Fibroblast of lung (primary cell): ENCODE measurements at regions not wholly inside any gene's neighbourhood (a gene's known extent, or its start where the extent isn't known, plus 50 kb on each side); places are given as distances from the start of the nearest gene placed in this dataset.

Experiments
- DNase-seq, 2 donors: peaks; one replicate each; pipeline versions ENCODE4 v3.0.0 to v3.0.0-alpha.2; 2010; ENCODE audit warnings: low read depth in 2 of 2
- H2AFZ ChIP-seq: 2 replicates; pipeline ENCODE4 v1.5.1; 2012; ENCODE audit warnings: low read length, control low read depth, inconsistent platforms
- H3K27ac ChIP-seq: 2 replicates; pipeline ENCODE4 v1.5.1; 2011; ENCODE audit warnings: low read length, control low read depth; ENCODE audit not compliant: insufficient read depth
- H3K27me3 ChIP-seq: 2 replicates; pipeline ENCODE4 v1.5.1; 2011; ENCODE audit warnings: mild to moderate bottlenecking, low read length; ENCODE audit not compliant: control insufficient read depth, insufficient read depth
- H3K36me3 ChIP-seq: 2 replicates; pipeline ENCODE4 v1.5.1; 2011; ENCODE audit warnings: low read length; ENCODE audit not compliant: control insufficient read depth, insufficient read depth
- H3K4me1 ChIP-seq: 2 replicates; pipeline ENCODE4 v1.5.1; 2011; ENCODE audit warnings: low read length; ENCODE audit not compliant: control insufficient read depth, insufficient read depth; ENCODE audit errors: extremely low read depth
- H3K4me2 ChIP-seq: 2 replicates; pipeline ENCODE4 v1.5.1; 2011; ENCODE audit warnings: low read length, control low read depth; ENCODE audit not compliant: insufficient read depth; ENCODE audit errors: extremely low read depth
- H3K4me3 ChIP-seq, 4 experiments: fragments of 200-600 bp in 1 of 4; sonication (generic) in 1 of 4; replicated peaks in 1 of 4; 2 replicates each; pipeline ENCODE4 v1.5.1; 2011 to 2016; ENCODE audit warnings: low read length in 4 of 4, low read depth in 3 of 4, mild to moderate bottlenecking in 3 of 4, control low read depth in 2 of 4, inconsistent platforms in 1 of 4, mixed read lengths in 1 of 4; ENCODE audit not compliant: insufficient read depth in 1 of 4; ENCODE audit errors: control extremely low read depth in 1 of 4
- H3K79me2 ChIP-seq: 2 replicates; pipeline ENCODE4 v1.5.1; 2012; ENCODE audit warnings: mild to moderate bottlenecking, low read length, inconsistent platforms; ENCODE audit not compliant: control insufficient read depth, insufficient read depth
- H3K9ac ChIP-seq: 2 replicates; pipeline ENCODE4 v1.5.1; 2011; ENCODE audit warnings: mild to moderate bottlenecking, low read length, control low read depth; ENCODE audit not compliant: insufficient read depth
- H3K9me3 ChIP-seq: 2 replicates; pipeline ENCODE4 v1.5.1; 2012; ENCODE audit warnings: low read depth, low read length; ENCODE audit not compliant: control insufficient read depth, insufficient read depth
- H4K20me1 ChIP-seq: 2 replicates; pipeline ENCODE4 v1.5.1; 2011; ENCODE audit warnings: low read length; ENCODE audit not compliant: control insufficient read depth, insufficient read depth; ENCODE audit errors: extremely low read depth
- EZH2 ChIP-seq: IDR thresholded peaks from 2 replicates; pipeline ENCODE4 v1.5.1; 2012; ENCODE audit warnings: low read length, control low read depth, mild to moderate bottlenecking; ENCODE audit errors: missing control alignments
- TF ChIP-seq, protein P1 (sequence below), 2 donors: IDR thresholded peaks in 1 of 2; conservative IDR thresholded peaks in 1 of 2; 1 replicate in 1 of 2; 2 replicates in 1 of 2; pipeline ENCODE4 v1.5.1; 2011 to 2012; ENCODE audit warnings: low read length in 2 of 2, control low read depth in 1 of 2, inconsistent platforms in 1 of 2, low read depth in 1 of 2, mild to moderate bottlenecking in 1 of 2

DNA sequence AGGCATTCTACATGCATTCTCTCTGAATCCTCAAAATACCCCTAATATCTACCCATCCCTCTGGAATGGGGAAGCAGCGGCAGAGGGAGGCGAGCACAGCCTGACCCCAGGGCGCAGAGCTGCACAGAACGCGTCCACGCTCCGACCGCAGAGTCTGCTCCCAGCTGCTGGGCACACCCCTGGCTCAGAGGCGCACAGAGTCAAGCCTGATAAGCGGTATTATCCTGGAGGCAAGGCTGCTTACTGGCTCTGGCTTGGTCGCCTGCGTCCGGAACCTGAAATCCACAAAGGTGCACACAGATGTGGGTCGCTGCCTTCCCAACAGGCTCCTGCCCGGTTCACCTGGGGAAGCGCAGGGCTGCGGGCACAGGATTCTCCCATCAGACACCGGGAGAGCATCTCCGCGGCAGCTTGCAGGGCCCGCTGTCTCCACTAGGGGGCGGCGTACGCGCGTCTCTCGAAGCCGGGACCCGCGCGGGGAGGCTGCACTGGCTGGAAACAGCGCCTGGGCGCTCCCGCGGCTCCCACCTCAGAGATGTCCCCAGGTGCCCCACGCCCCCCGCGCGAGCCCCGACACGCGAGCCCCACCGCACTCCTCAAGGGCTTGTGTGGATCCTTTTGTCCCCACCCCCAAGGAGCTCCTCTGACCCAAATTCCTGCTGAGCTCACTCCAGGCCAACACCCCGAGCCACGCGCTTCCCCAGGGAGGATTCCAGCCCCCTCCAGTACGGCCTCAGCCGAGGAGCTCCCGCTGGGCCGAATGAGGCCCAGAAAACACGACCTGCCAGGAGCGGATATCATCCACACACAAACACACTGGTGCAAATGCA lies 120.1 kb upstream of the FZD10 start:
- Histone ChIP-seq H3K4me1 (no peaks in the 10 kb centered on the region), H2AFZ (no peak overlapping the region), H3K27me3 (no peaks in the 10 kb centered on the region), H3K36me3 (no peaks in the 10 kb centered on the region), H3K9ac (no peak overlapping the region), H3K9me3 (peaks cover 1% of the 10 kb centered on the region), H3K27ac (no peak overlapping the region), H3K79me2 (no peaks in the 10 kb centered on the region), H3K4me2 (no peak overlapping the region), H4K20me1 (no peaks in the 10 kb centered on the region), H3K4me3 (no peak overlapping the region)
- no peak for TF ChIP-seq EZH2
- TF ChIP-seq, protein P1, sequence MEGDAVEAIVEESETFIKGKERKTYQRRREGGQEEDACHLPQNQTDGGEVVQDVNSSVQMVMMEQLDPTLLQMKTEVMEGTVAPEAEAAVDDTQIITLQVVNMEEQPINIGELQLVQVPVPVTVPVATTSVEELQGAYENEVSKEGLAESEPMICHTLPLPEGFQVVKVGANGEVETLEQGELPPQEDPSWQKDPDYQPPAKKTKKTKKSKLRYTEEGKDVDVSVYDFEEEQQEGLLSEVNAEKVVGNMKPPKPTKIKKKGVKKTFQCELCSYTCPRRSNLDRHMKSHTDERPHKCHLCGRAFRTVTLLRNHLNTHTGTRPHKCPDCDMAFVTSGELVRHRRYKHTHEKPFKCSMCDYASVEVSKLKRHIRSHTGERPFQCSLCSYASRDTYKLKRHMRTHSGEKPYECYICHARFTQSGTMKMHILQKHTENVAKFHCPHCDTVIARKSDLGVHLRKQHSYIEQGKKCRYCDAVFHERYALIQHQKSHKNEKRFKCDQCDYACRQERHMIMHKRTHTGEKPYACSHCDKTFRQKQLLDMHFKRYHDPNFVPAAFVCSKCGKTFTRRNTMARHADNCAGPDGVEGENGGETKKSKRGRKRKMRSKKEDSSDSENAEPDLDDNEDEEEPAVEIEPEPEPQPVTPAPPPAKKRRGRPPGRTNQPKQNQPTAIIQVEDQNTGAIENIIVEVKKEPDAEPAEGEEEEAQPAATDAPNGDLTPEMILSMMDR (conservative IDR thresholded peaks at IDR 0.05 in 1 of 2, IDR thresholded peaks at IDR 0.05 in 1 of 2; ENCODE audit: low read depth in 1 of 2, low read length in 2 of 2): no peak
- DNase-seq: no peak

DNA sequence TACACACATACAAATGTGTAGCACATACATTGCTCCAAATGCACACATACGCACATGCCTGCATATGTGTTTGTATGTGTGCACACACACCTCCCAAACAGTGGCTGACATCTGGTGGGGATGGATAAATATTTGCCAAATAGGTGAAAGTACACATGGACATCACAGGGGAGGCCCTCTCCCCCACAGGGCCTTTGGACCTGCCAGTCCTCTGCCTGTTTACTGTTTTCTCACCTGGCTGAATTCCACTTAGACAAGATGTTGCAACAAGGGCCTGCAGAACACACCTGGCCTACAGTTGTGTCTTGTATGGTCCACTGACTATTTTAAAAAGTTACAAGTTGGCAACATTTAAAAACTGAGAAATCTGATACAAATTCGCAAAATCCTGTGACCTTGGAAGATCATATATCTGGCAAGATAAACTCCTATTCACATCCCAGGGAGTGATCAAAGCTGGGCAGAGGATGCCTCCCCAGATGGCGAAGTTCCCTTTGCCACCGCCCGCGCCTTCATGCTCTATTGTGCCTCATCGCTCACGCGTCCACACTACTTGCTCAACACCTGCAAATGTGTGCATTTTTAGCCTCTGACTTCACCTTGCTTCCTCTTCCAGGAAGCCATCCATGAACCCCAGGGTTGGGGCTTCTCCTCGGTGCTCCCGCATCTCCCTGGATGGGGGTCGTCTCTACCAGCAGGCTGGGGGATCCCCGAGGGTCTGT lies 118.4 kb upstream of the FZD10 start:
- TF ChIP-seq, protein P1 (conservative IDR thresholded peaks at IDR 0.05 in 1 of 2, IDR thresholded peaks at IDR 0.05 in 1 of 2; ENCODE audit: low read depth in 1 of 2, low read length in 2 of 2): no peak
- no peak for TF ChIP-seq EZH2
- no peak overlapping the region for H3K4me2 ChIP-seq
- no peak for DNase-seq
- H3K9me3 ChIP-seq: peaks cover 1% of the 10 kb centered on the region
- H3K4me1 ChIP-seq: no peaks in the 10 kb centered on the region
- H3K27ac ChIP-seq: no peak overlapping the region
- H3K9ac ChIP-seq: no peak overlapping the region
- no peaks in the 10 kb centered on the region for H3K79me2 ChIP-seq
- no peak overlapping the region for H2AFZ ChIP-seq
- H4K20me1 ChIP-seq: no peaks in the 10 kb centered on the region
- no peaks in the 10 kb centered on the region for H3K36me3 ChIP-seq
- H3K27me3 ChIP-seq: no peaks in the 10 kb centered on the region
- no peak overlapping the region for H3K4me3 ChIP-seq

DNA sequence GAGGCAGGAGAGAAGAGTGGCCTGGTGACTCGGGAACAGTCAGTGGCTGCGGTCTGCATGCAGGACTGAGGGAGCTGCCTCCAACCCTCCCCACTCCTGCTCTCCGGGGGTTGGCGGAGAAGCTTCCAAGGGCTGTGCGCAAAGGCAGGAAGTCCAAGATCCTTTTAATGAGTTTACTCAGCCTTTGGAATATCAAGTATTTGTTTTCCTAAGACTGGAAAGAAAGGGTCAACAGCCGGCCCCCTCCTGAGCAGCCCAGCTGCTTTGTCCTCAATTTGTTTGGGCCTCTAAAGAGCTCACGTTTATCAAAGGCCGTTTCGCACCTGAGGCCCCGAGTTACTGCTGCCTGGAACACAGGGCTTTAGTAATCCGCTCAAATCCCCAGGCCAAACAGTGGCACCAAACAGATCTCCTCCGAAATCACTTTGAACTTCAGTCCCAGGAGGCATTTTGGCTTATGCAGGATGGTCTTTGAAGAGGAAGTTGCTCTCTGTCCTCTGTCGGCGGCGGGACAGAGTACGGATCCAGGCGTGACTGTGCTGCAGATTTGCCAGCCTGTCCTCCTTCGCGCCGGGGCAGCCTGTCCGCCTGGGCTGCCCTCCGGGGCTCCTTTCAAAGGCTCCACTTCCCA lies 117.2 kb upstream of the FZD10 start:
- Histone ChIP-seq H3K36me3 (no peaks in the 10 kb centered on the region), H4K20me1 (no peaks in the 10 kb centered on the region), H3K4me1 (no peaks in the 10 kb centered on the region), H3K27ac (no peak overlapping the region), H3K9ac (no peak overlapping the region), H3K27me3 (no peaks in the 10 kb centered on the region), H3K4me2 (no peak overlapping the region), H2AFZ (no peak overlapping the region), H3K4me3 (no peak overlapping the region), H3K79me2 (no peaks in the 10 kb centered on the region), H3K9me3 (peaks cover 1% of the 10 kb centered on the region)
- no peak for DNase-seq
- TF ChIP-seq, protein P1 (conservative IDR thresholded peaks at IDR 0.05 in 1 of 2, IDR thresholded peaks at IDR 0.05 in 1 of 2; ENCODE audit: low read depth in 1 of 2, low read length in 2 of 2): no peak
- no peak for TF ChIP-seq EZH2
